ENCODE measurements at regions not wholly inside any gene's neighbourhood (a gene's known extent, or its start where the extent isn't known, plus 50 kb on each side); places are given as distances from the start of the nearest gene placed in this dataset.

DNA sequence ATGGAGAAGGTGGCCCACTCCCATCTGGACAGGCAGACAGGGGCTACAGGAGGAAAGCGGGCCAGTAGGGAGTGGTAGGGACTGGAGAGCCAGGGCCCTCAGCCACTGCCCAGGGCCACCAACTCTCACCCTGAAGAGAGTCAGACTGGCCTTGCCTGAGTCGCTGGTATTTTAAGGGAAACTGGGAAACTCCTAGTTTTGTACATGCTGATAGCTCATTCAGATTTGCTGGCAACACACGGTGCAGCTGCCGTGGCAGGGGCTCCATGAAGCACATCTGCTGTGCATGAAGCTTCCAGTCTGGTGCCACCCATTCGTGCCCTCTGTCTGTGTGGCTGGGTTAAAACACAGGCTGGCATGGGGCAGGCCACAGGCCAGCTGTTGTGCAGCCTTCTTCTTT lies 137.3 kb upstream of the GLI2 start:
- intact Hi-C loops (cut with micrococcal nuclease), result no loop called here
- Mint-ChIP-seq H3K4me1 (no peaks in the 10 kb centered on the region), H3K4me3 (no peak overlapping the region), H3K36me3 (ENCODE audit: low read depth) (no peaks in the 10 kb centered on the region), H3K27ac (no peak overlapping the region), H3K27me3 (peaks cover 2% of the 10 kb centered on the region), H3K9me3 (no peaks in the 10 kb centered on the region)
- DNase-seq, result no peak
- ATAC-seq (ENCODE audit: low read depth), result no peak
- ChIA-PET CTCF (no interaction called here), POLR2A (no interaction called here)
- TF ChIP-seq, protein P1, sequence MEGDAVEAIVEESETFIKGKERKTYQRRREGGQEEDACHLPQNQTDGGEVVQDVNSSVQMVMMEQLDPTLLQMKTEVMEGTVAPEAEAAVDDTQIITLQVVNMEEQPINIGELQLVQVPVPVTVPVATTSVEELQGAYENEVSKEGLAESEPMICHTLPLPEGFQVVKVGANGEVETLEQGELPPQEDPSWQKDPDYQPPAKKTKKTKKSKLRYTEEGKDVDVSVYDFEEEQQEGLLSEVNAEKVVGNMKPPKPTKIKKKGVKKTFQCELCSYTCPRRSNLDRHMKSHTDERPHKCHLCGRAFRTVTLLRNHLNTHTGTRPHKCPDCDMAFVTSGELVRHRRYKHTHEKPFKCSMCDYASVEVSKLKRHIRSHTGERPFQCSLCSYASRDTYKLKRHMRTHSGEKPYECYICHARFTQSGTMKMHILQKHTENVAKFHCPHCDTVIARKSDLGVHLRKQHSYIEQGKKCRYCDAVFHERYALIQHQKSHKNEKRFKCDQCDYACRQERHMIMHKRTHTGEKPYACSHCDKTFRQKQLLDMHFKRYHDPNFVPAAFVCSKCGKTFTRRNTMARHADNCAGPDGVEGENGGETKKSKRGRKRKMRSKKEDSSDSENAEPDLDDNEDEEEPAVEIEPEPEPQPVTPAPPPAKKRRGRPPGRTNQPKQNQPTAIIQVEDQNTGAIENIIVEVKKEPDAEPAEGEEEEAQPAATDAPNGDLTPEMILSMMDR (IDR thresholded peaks at IDR 0.05), result no peak

DNA sequence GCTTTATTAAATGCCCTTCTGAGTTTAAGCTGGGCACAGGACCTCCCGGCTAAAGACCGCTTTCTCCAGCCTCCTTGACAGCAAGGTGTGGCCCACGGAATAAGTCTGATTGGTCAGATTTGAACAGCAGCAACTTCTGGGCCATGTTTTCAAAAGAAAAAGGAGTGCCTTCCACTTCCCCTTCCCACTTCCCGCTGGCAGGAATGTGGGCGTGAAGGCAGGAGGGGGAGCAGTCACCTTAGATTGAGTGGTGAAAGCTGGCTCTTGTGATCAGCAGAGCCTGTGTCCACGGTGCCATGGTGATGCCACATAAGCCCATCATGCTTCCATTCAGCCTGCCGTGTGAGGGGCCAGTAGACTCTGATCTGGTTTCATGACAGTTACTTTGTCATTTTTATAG lies 136.6 kb upstream of the GLI2 start:
- intact Hi-C loops (cut with micrococcal nuclease), result no loop called here
- Mint-ChIP-seq H3K4me3 (no peak overlapping the region), H3K36me3 (ENCODE audit: low read depth) (no peaks in the 10 kb centered on the region), H3K27me3 (peaks cover 2% of the 10 kb centered on the region), H3K27ac (no peak overlapping the region), H3K9me3 (no peaks in the 10 kb centered on the region), H3K4me1 (no peaks in the 10 kb centered on the region)
- POLR2A ChIA-PET, result no interaction called here
- ATAC-seq (ENCODE audit: low read depth) (no peak), DNase-seq (no peak)
- TF ChIP-seq, protein P1 (IDR thresholded peaks at IDR 0.05), result no peak
- CTCF ChIA-PET, result no interaction called here

DNA sequence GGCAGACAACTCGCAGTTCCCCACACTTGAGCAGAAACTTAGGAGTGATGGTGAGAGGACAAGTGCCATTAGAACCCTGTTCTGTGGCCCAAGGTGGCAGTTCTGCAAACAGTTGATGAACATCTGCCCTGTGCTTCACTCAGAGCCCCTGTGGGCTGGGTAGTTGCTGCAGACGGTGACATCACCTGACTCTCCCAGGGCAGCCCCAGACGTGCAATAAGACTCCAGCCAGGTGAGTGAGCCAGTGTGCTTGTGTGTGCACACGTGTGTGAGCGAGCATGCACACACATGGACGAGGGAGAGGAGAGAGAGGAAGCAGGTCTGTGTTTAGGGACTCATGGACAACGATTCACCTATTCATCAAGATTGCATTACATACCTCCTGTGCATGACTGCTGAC lies 136.0 kb upstream of the GLI2 start:
- H3K27me3 Mint-ChIP-seq, result peaks cover 2% of the 10 kb centered on the region
- intact Hi-C loops (cut with micrococcal nuclease), result no loop called here
- no peak overlapping the region for H3K4me3 Mint-ChIP-seq
- no peak for DNase-seq
- TF ChIP-seq, protein P1 (IDR thresholded peaks at IDR 0.05), result no peak
- ChIA-PET CTCF (no interaction called here), POLR2A (no interaction called here)
- no peaks in the 10 kb centered on the region for H3K36me3 Mint-ChIP-seq (ENCODE audit: low read depth)
- H3K9me3 Mint-ChIP-seq, result no peaks in the 10 kb centered on the region
- H3K4me1 Mint-ChIP-seq, result no peaks in the 10 kb centered on the region
- H3K27ac Mint-ChIP-seq, result no peak overlapping the region
- no peak for ATAC-seq (ENCODE audit: low read depth)

DNA sequence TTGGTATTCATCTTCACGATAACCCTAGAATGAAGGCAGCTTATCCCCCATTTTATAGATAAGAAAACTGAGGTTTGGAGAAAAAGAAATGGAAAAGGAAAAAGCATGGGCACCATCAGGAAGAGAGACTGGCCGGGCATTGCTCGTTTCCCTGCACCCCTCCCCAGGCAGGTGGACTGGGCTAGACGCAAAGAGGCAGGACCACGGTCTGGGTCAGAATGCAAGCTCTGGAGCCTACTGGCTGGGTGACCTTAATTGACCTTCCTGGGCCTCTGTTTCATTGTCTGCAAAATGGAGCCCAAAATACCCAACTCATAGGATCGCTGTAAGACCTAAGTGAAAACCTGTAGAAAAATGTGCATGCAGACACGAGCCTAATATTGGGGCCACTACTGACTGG lies 135.3 kb upstream of the GLI2 start:
- POLR2A ChIA-PET, result no interaction called here
- no peaks in the 10 kb centered on the region for H3K36me3 Mint-ChIP-seq (ENCODE audit: low read depth)
- H3K4me3 Mint-ChIP-seq, result no peak overlapping the region
- DNase-seq, result no peak
- no peak overlapping the region for H3K27ac Mint-ChIP-seq
- no peaks in the 10 kb centered on the region for H3K9me3 Mint-ChIP-seq
- H3K4me1 Mint-ChIP-seq, result no peaks in the 10 kb centered on the region
- ATAC-seq (ENCODE audit: low read depth), result no peak
- intact Hi-C loops (cut with micrococcal nuclease), result no loop called here
- TF ChIP-seq, protein P1 (IDR thresholded peaks at IDR 0.05), result no peak
- CTCF ChIA-PET, result no interaction called here
- H3K27me3 Mint-ChIP-seq, result peaks cover under 1% of the 10 kb centered on the region

DNA sequence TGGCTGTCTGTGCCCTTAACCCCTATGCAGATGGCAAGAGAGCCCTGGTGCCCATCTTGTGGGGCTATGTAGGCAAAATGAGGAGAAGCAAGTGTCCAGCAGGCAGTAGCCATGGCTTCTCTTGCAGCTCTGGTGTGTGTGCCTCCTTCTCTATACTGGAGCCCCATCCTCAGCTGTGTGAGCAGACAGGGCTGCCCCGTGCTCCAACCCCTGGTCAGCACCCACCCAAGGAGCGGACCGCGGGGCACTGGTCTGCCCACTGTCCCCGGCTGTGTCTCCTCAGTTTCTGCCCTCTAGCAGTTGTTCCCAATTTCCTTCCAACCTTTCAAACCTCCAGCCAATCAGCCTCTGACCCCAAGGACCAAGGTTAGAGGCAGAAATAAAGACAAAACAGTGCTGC lies 134.9 kb upstream of the GLI2 start:
- ATAC-seq (ENCODE audit: low read depth) (no peak), DNase-seq (no peak)
- intact Hi-C loops (cut with micrococcal nuclease), result no loop called here
- H3K9me3 Mint-ChIP-seq, result no peaks in the 10 kb centered on the region
- no peak overlapping the region for H3K27ac Mint-ChIP-seq
- H3K27me3 Mint-ChIP-seq, result peaks cover 4% of the 10 kb centered on the region
- CTCF ChIA-PET, result no interaction called here
- H3K4me3 Mint-ChIP-seq, result no peak overlapping the region
- H3K4me1 Mint-ChIP-seq, result no peaks in the 10 kb centered on the region
- TF ChIP-seq, protein P1 (IDR thresholded peaks at IDR 0.05), result no peak
- H3K36me3 Mint-ChIP-seq (ENCODE audit: low read depth), result no peaks in the 10 kb centered on the region
- POLR2A ChIA-PET, result no interaction called here

All from activated B cell treated with CpG ODN at 0.5 μM for 24 hours (primary cell).